Endodermal cell (in vitro differentiated cells): ENCODE measurements at regions not wholly inside any gene's neighbourhood (a gene's known extent, or its start where the extent isn't known, plus 50 kb on each side); places are given as distances from the start of the nearest gene placed in this dataset.

Source experiments
- DNase-seq: peaks from one replicate; pipeline ENCODE4 v3.0.0-alpha.2; 2017
- H3K27ac ChIP-seq: 2 replicates; pipeline ENCODE4 v1.5.1; 2013; ENCODE audit warnings: mild to moderate bottlenecking, low read depth, low read length, moderate library complexity
- H3K27me3 ChIP-seq: 2 replicates; pipeline ENCODE4 v1.6.1; 2013; ENCODE audit warnings: mild to moderate bottlenecking, low read length, moderate library complexity; ENCODE audit not compliant: insufficient read depth, control insufficient read depth, poor library complexity, severe bottlenecking
- H3K36me3 ChIP-seq: 2 replicates; pipeline ENCODE4 v1.7.0; 2013; ENCODE audit warnings: mild to moderate bottlenecking, low read length, moderate library complexity; ENCODE audit not compliant: control insufficient read depth, insufficient read depth
- H3K4me1 ChIP-seq: one replicate; pipeline ENCODE4 v1.7.0; 2013; ENCODE audit warnings: low read length; ENCODE audit not compliant: control insufficient read depth, insufficient read depth
- H3K4me3 ChIP-seq: 2 replicates; pipeline ENCODE4 v1.5.1; 2013; ENCODE audit warnings: mild to moderate bottlenecking, low read length, moderate library complexity
- H3K9ac ChIP-seq: 2 replicates; pipeline ENCODE4 v1.6.1; 2013; ENCODE audit warnings: mild to moderate bottlenecking, low read length, moderate library complexity; ENCODE audit not compliant: poor library complexity, severe bottlenecking; ENCODE audit errors: extremely low read depth
- H3K9me3 ChIP-seq: 2 replicates; pipeline ENCODE4 v1.6.1; 2013; ENCODE audit warnings: mild to moderate bottlenecking, low read length, moderate library complexity; ENCODE audit not compliant: control insufficient read depth
- H3K27ac Mint-ChIP-seq: 2 replicates; pipeline ENCODE4 v1.8.0; 2020; ENCODE audit warnings: mixed read lengths
- H3K27me3 Mint-ChIP-seq: 2 replicates; pipeline ENCODE4 v1.8.0; 2021; ENCODE audit warnings: mild to moderate bottlenecking, mixed read lengths; ENCODE audit not compliant: insufficient read depth
- H3K36me3 Mint-ChIP-seq: 2 replicates; pipeline ENCODE4 v1.8.0; 2020; ENCODE audit warnings: low read depth, mixed read lengths
- H3K4me1 Mint-ChIP-seq: 2 replicates; pipeline ENCODE4 v1.8.0; 2020; ENCODE audit warnings: mixed read lengths
- H3K4me3 Mint-ChIP-seq: 2 replicates; pipeline ENCODE4 v1.8.0; 2020; ENCODE audit warnings: mild to moderate bottlenecking, moderate library complexity, mixed read lengths
- H3K9me3 Mint-ChIP-seq: 2 replicates; pipeline ENCODE4 v1.8.0; 2020; ENCODE audit warnings: mild to moderate bottlenecking, mixed read lengths
- CTCF ChIP-seq: fragments of 200-600 bp; sonication (generic); conservative IDR thresholded peaks from 2 replicates; pipeline ENCODE4 v1.5.0; 2021; ENCODE audit warnings: antibody characterized with exemption, mild to moderate bottlenecking
- WGBS, 2 experiments: methylation state at CpG; one replicate each; pipeline versions ENCODE4 v1.1.5 to v1.1.7; 2013; ENCODE audit warnings: missing lambda C conversion rate in 2 of 2, mixed read lengths in 1 of 2; ENCODE audit not compliant: insufficient coverage in 1 of 2, insufficient read length in 1 of 2; 5-methylcytosine and 5-hydroxymethylcytosine counted together

- H3K36me3 Mint-ChIP-seq: peaks cover 3% of the 10 kb centered on the region
- Histone ChIP-seq H3K9me3 (peaks cover 17% of the 10 kb centered on the region), H3K4me1 (no peaks in the 10 kb centered on the region), H3K4me3 (no peak overlapping the region), H3K27ac (no peak overlapping the region), H3K9ac (no peak overlapping the region), H3K36me3 (no peaks in the 10 kb centered on the region), H3K27me3 (no peaks in the 10 kb centered on the region)
- H3K27ac Mint-ChIP-seq: no peak overlapping the region
- H3K27me3 Mint-ChIP-seq: no peaks in the 10 kb centered on the region
- H3K4me1 Mint-ChIP-seq: peaks cover 15% of the 10 kb centered on the region
- no peak for DNase-seq
- no CpG with 5 or more reads among the region's 1 CpG for WGBS, 2 experiments
- no peak for TF ChIP-seq CTCF
- H3K9me3 Mint-ChIP-seq: peaks cover 13% of the 10 kb centered on the region
- H3K4me3 Mint-ChIP-seq: no peak overlapping the region
These were observed 388.1 kb upstream of the PRICKLE1 start for GRCh38 chr12:42977451-42978230.

- Histone ChIP-seq H3K9ac (no peak overlapping the region), H3K36me3 (no peaks in the 10 kb centered on the region), H3K9me3 (peaks cover 27% of the 10 kb centered on the region), H3K4me1 (no peaks in the 10 kb centered on the region), H3K4me3 (no peak overlapping the region), H3K27ac (no peak overlapping the region), H3K27me3 (no peaks in the 10 kb centered on the region)
- TF ChIP-seq CTCF: no peak
- Mint-ChIP-seq H3K27ac (no peak overlapping the region), H3K4me1 (peaks cover 14% of the 10 kb centered on the region), H3K4me3 (no peak overlapping the region), H3K9me3 (peaks cover 20% of the 10 kb centered on the region), H3K27me3 (no peaks in the 10 kb centered on the region), H3K36me3 (peaks cover 3% of the 10 kb centered on the region)
- DNase-seq: no peak
These were observed 387.1 kb upstream of the PRICKLE1 start for GRCh38 chr12:42976620-42977019.

GRCh38 chr12:42976122-42976521 lies 386.6 kb upstream of the PRICKLE1 start:
- H3K36me3 Mint-ChIP-seq: peaks cover 3% of the 10 kb centered on the region
- H3K4me3 ChIP-seq: no peak overlapping the region
- no peaks in the 10 kb centered on the region for H3K27me3 ChIP-seq
- DNase-seq: no peak
- H3K27me3 Mint-ChIP-seq: no peaks in the 10 kb centered on the region
- no peaks in the 10 kb centered on the region for H3K36me3 ChIP-seq
- H3K4me3 Mint-ChIP-seq: no peak overlapping the region
- H3K9ac ChIP-seq: no peak overlapping the region
- WGBS, 2 experiments: 94% methylated on average over 2 to 3 of the region's 3 CpGs
- peaks cover 32% of the 10 kb centered on the region for H3K9me3 ChIP-seq
- H3K4me1 Mint-ChIP-seq: peaks cover 9% of the 10 kb centered on the region
- peaks cover 22% of the 10 kb centered on the region for H3K9me3 Mint-ChIP-seq
- H3K27ac ChIP-seq: no peak overlapping the region
- no peaks in the 10 kb centered on the region for H3K4me1 ChIP-seq
- H3K27ac Mint-ChIP-seq: no peak overlapping the region
- TF ChIP-seq CTCF: no peak
